SK-N-SH treated with all-trans-retinoic acid at 6 μM for 48 hours (cell line): ENCODE measurements at regions not wholly inside any gene's neighbourhood (a gene's known extent, or its start where the extent isn't known, plus 50 kb on each side); places are given as distances from the start of the nearest gene placed in this dataset.

Experiments used
- ARNTL ChIP-seq: fragments of 450-650 bp; formaldehyde crosslinking; IDR thresholded peaks from 2 replicates; pipeline ENCODE4 v1.5.0; 2020; ENCODE audit warnings: low read depth, mild to moderate bottlenecking, moderate library complexity, borderline replicate concordance
- GLIS3 ChIP-seq: fragments of 250-450 bp; sonication (Bioruptor Pico); IDR thresholded peaks from 2 replicates; pipeline ENCODE4 v1.5.0; 2020; ENCODE audit warnings: mild to moderate bottlenecking, moderate library complexity
- OSR1 ChIP-seq: fragments of 250-450 bp; sonication (Bioruptor Pico); IDR thresholded peaks from 2 replicates; pipeline ENCODE4 v1.8.0; 2022; ENCODE audit warnings: moderate library complexity, mild to moderate bottlenecking, inconsistent platforms
- PATZ1 ChIP-seq: fragments of 250-450 bp; sonication (Bioruptor Pico); IDR thresholded peaks from 2 replicates; pipeline ENCODE4 v1.8.0; 2020; ENCODE audit warnings: mild to moderate bottlenecking, moderate library complexity, borderline replicate concordance
- RARB ChIP-seq: fragments of 250-450 bp; sonication (Bioruptor Pico); IDR thresholded peaks from 2 replicates; pipeline ENCODE4 v1.8.0; 2021; ENCODE audit warnings: mild to moderate bottlenecking, moderate library complexity
- SNAI2 ChIP-seq: fragments of 250-450 bp; sonication (Bioruptor Pico); IDR thresholded peaks from 2 replicates; pipeline ENCODE4 v1.5.0; 2020; ENCODE audit warnings: mild to moderate bottlenecking, moderate library complexity
- TSHZ2 ChIP-seq: fragments of 250-450 bp; sonication (Bioruptor Pico); IDR thresholded peaks from 2 replicates; pipeline ENCODE4 v1.5.0; 2020; ENCODE audit warnings: mild to moderate bottlenecking, moderate library complexity
- ZFP3 ChIP-seq: fragments of 250-450 bp; sonication (Bioruptor Pico); IDR thresholded peaks from 2 replicates; pipeline ENCODE4 v1.5.0; 2020; ENCODE audit warnings: mild to moderate bottlenecking, moderate library complexity
- ZNF70 ChIP-seq: fragments of 450-650 bp; formaldehyde crosslinking; IDR thresholded peaks from 2 replicates; pipeline ENCODE4 v1.5.0; 2020; ENCODE audit warnings: mild to moderate bottlenecking, moderate library complexity

GRCh38 chr11:110966131-110966530 lies 253.9 kb upstream of the ARHGAP20 start:
- TF ChIP-seq RARB (CRISPR knock-in tag), result no peak
- no peak for TF ChIP-seq ZNF70 (CRISPR knock-in tag)
- no peak for TF ChIP-seq ZFP3 (CRISPR knock-in tag)
- TF ChIP-seq TSHZ2 (CRISPR knock-in tag), result no peak
- TF ChIP-seq PATZ1 (CRISPR knock-in tag), result no peak
- no peak for TF ChIP-seq OSR1
- no peak for TF ChIP-seq GLIS3 (CRISPR knock-in tag)
- no peak for TF ChIP-seq SNAI2 (CRISPR knock-in tag)
- no peak for TF ChIP-seq ARNTL (CRISPR knock-in tag)
